ENCODE measurements at regions not wholly inside any gene's neighbourhood (a gene's known extent, or its start where the extent isn't known, plus 50 kb on each side); places are given as distances from the start of the nearest gene placed in this dataset.

DNA sequence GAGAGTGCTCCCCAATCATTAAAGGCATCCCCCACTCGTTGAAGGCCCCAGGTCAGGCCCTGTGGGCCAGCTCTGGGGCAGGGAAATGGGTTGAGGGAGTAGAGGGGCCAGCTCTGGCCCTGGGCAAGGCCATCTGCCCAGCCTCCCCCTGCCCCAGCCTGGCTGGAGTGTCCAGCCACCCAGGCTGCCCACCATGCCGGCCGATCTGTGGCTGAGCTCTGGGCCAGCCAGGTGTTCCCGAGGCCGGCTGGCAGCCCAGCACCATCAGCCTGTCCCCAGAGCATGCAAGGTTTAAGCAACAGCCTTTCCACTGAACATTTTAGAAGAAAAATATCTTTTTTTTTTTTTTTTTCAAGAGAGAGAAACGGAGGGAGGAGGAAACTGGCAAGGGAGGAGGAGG, 62.8 kb upstream of the LINGO1 start:
- Histone ChIP-seq H3K27me3 (no peaks in the 10 kb centered on the region), H3K36me3 (no peaks in the 10 kb centered on the region), H3K9me3 (no peaks in the 10 kb centered on the region), H3K4me3 (no peak overlapping the region)
- no peak for DNase-seq

DNA sequence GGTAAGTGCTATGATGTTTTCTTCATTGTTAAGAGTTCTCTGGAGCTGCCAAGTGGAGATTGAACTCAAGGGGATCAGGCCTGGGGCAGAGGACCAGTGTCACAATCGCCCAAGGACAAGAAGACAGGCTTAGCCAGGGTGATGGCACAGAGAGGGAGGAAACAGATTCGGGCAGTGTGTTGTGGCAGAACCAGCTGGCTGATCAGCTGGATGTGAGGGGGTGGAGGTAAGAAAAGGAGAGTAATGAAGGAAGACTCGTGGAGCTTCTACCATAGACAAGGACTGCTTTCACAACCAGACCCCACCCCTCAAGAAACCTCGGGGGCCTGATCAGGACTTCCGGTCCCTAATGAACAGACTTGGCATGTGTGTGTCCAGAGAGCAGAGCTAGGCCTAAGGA, 60.9 kb upstream of the LINGO1 start:
- H3K27me3 ChIP-seq = no peaks in the 10 kb centered on the region
- H3K9me3 ChIP-seq = no peaks in the 10 kb centered on the region
- H3K36me3 ChIP-seq = no peaks in the 10 kb centered on the region
- no peak overlapping the region for H3K4me3 ChIP-seq
- DNase-seq = no peak

DNA sequence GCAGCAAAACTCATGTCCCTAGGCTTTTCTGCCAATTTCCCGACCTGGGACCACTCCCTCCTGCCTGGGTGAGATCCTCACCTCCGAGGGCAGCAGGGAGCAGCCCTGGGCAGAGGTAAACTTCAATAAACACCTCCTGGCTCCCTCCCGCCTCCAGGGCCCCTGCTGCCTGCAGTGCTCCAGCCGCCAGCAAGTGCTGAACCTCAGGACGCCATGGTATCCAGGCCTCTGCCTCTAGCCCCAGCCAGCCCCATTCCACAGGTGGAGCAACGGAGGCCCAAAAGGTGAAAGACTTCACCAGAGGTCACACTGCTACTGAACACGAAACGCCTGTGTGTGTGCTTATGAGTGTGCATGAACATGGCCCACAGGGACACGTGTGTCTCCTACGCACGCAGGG, 59.9 kb upstream of the LINGO1 start:
- Histone ChIP-seq H3K4me3 (no peak overlapping the region), H3K36me3 (no peaks in the 10 kb centered on the region), H3K27me3 (no peaks in the 10 kb centered on the region), H3K9me3 (no peaks in the 10 kb centered on the region)
- no peak for DNase-seq

DNA sequence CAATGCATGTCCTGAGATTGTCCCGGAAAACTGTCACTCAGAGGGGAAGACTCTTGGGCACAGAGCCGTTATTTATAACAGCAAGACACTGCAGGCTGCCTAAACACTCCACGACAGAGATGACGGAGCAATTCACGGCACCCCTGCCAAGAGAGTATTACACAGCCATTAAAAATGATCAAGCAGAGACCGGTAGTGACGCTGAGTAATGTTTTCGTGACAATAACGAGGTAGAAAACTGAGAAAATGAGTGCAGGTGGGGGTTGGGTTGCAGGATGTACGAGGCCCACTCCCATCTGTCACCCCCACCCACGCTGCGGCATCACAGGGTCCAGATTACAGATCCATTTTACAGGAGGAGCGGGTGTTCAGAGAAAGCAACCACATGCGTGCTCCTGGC, 58.9 kb upstream of the LINGO1 start:
- H3K27me3 ChIP-seq = no peaks in the 10 kb centered on the region
- no peaks in the 10 kb centered on the region for H3K9me3 ChIP-seq
- H3K4me3 ChIP-seq = no peak overlapping the region
- no peaks in the 10 kb centered on the region for H3K36me3 ChIP-seq
- DNase-seq = no peak

GRCh38 chr15:77689821-77690220, 57.1 kb upstream of the LINGO1 start:
- DNase-seq = no peak
- Histone ChIP-seq H3K9me3 (no peaks in the 10 kb centered on the region), H3K4me3 (no peak overlapping the region), H3K27me3 (no peaks in the 10 kb centered on the region), H3K36me3 (no peaks in the 10 kb centered on the region)

- Histone ChIP-seq H3K9me3 (no peaks in the 10 kb centered on the region), H3K36me3 (no peaks in the 10 kb centered on the region), H3K4me3 (no peak overlapping the region), H3K27me3 (no peaks in the 10 kb centered on the region)
- no peak for DNase-seq
Measured at GRCh38 chr15:77688693-77689092, 56.0 kb upstream of the LINGO1 start.

- H3K9me3 ChIP-seq = no peaks in the 10 kb centered on the region
- H3K36me3 ChIP-seq = no peaks in the 10 kb centered on the region
- no peak overlapping the region for H3K4me3 ChIP-seq
- H3K27me3 ChIP-seq = no peaks in the 10 kb centered on the region
- DNase-seq = no peak
Measured at GRCh38 chr15:77688266-77688665, 55.6 kb upstream of the LINGO1 start.

DNA sequence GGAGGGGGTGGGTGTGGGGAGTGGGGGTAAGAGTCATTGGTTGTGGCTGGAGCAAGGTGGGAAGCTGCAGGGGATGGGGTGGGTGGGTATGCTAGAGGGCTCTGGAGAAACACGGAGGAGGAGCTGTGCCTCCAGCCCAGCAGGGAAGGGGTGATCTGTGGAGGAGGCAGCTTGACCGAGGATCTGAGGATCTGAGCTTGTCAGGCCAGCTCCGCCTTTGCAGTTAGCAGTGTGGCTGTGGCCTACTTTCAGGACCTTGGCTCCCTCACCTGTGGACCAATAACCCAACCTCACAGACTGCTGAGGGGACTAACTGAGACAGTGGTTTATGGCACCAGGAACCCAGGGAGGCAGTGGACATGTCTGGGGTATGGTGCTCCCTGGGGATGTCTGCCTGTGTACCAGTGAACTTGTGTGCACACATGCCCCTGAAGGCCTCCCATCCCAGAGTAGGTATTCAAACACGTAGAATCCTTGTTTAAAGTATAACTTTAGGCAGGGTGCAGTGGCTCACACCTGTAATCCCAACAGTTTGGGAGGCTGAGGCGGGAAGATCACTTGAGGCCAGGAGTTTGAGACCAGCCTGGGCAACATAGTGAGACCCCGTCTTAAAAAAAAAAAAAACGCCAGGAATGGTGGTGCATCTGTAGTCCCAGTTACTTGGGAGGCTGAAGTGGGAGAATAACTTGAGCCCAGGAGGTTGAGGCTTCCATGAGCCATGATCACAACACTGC, 52.5 kb upstream of the LINGO1 start:
- no peak for DNase-seq
- Histone ChIP-seq H3K36me3 (no peaks in the 10 kb centered on the region), H3K27me3 (peaks cover 2% of the 10 kb centered on the region; the same call in 1 of the 2 replicates), H3K9me3 (no peaks in the 10 kb centered on the region), H3K4me3 (no peak overlapping the region)

DNA sequence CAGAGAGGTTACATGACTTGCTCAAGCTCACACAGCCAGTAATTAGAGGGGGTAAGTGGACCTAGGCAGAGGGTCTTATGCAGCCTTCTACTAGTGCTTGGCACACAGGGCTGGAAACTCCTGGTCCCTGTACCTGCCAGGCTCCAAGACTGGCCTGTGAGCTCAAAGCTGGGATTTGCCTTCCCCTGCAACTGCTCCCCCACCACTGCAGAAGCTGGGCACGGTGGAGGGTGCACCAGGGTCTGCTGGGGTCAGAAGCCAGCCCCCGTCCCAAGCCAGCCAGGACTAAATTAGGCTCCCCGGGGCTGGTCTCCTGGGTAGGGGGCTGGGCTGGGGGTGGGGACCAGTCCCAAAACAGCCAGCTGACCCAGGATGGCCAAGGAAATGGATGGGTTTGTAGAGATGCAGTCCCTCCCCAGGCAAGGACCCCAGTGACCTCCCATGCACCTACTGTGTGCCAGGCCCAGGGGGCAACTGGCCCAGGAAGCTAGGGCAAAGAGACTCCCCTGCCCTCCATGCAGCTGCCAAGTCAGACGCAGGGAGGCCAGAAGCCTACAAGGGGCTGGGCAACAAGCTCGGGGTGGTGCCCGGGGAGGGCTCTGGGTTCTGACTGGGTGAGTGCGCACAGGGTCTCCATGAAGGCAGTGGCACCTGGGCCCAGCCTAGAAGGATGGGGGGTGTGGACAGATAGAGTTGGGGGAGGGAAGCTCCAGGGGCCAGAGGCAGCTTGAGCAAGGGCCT, 51.8 kb upstream of the LINGO1 start:
- H3K9me3 ChIP-seq = no peaks in the 10 kb centered on the region
- DNase-seq = no peak
- no peaks in the 10 kb centered on the region for H3K36me3 ChIP-seq
- peaks cover 5% of the 10 kb centered on the region for H3K27me3 ChIP-seq
- H3K4me3 ChIP-seq = no peak overlapping the region

GRCh38 chr15:77682564-77682963, 49.9 kb upstream of the LINGO1 start:
- Histone ChIP-seq H3K9me3 (no peaks in the 10 kb centered on the region), H3K36me3 (no peaks in the 10 kb centered on the region), H3K27me3 (peaks cover 9% of the 10 kb centered on the region), H3K4me3 (no peak overlapping the region)
- no peak for DNase-seq

Measured in MG63 (cell line).